Activated CD8-positive, alpha-beta memory T cell treated with anti-CD3 and anti-CD28 coated beads for 48 hours (primary cell): ENCODE measurements at regions not wholly inside any gene's neighbourhood (a gene's known extent, or its start where the extent isn't known, plus 50 kb on each side); places are given as distances from the start of the nearest gene placed in this dataset.
A peak's percentile ranks its signal among the peaks of the same experiment; 100 is the strongest.

ENCODE experiments used
- DNase-seq, 3 experiments: peaks; one replicate each; pipeline ENCODE4 v3.0.0-alpha.2; 2020; ENCODE audit warnings: low read depth in 2 of 3, low spot score in 2 of 3

DNA sequence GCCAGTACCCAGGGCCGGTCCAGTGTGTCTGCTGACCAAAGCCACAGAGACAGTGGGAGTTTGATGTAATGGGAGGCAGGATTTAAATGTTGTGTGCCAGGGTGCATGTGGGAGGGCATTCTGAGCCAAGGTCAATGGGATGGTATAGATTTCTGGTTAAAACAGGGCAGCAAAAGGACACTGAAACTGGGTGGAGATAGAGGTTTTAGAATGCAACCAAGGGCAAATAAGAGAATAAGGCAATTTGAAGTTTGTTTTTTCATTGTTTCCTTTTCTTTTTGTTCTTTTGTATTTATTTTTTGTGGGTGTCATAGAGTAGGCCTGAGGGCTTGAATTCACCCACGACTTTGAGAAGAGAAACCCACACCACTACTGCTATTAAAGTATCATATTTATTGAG lies 65.5 kb upstream of the CLINT1 start:
- no peak for DNase-seq

DNA sequence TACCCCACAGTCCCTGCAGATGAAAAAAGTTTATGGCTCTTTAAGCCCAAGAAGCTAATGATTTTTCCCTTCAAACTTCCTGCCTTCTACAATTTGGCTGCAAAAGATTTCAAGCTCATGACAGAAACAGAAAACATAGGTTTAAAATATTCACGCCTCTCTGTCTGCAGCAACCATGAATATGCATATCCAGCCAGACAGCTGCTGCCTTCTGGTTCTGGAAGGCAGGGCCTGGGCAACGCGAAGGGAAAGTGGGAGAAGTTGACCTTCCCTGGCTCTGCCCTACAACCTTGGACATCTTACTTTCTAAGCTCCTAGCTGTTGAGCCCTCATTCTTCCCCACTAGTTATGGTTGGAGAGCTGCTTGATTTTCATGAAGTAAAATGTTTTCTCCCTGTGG lies 64.8 kb upstream of the CLINT1 start:
- no peak for DNase-seq

DNA sequence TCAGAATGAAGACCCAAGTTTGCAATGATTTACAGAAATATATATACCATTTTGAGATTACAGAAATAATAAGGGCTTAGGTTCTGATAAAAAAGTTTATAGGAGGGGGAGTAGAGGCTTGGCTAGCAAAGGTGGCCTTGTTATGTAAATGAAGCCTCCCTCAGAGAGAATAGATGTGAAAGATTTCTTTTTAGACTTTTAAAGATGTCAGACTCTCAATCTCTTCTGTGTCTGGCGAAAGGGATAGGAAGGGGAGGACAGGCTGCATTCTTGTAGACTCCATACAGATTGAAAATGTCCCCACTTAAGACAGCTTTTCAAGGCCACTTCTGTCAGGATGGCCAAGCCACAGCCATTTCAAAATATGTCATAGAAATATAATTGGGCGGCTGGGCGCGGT lies 63.1 kb upstream of the CLINT1 start:
- no peak for DNase-seq

DNA sequence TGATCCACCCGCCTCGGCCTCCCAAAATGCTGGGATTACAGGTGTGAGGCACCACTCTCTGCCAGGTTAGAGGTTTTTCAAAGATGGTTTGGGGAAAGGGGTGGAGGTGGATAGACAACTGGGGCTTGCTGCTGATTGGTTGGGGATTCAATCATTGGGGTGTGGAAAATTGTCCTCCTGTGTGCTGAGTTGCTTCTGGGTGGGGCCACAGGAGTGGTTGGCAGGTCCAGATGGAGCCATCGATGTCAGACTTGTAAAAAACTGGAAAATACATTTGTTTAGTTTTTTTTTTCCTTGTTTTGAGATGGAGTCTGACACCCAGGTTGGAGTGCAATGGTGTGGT lies 61.9 kb upstream of the CLINT1 start:
- no peak for DNase-seq

DNA sequence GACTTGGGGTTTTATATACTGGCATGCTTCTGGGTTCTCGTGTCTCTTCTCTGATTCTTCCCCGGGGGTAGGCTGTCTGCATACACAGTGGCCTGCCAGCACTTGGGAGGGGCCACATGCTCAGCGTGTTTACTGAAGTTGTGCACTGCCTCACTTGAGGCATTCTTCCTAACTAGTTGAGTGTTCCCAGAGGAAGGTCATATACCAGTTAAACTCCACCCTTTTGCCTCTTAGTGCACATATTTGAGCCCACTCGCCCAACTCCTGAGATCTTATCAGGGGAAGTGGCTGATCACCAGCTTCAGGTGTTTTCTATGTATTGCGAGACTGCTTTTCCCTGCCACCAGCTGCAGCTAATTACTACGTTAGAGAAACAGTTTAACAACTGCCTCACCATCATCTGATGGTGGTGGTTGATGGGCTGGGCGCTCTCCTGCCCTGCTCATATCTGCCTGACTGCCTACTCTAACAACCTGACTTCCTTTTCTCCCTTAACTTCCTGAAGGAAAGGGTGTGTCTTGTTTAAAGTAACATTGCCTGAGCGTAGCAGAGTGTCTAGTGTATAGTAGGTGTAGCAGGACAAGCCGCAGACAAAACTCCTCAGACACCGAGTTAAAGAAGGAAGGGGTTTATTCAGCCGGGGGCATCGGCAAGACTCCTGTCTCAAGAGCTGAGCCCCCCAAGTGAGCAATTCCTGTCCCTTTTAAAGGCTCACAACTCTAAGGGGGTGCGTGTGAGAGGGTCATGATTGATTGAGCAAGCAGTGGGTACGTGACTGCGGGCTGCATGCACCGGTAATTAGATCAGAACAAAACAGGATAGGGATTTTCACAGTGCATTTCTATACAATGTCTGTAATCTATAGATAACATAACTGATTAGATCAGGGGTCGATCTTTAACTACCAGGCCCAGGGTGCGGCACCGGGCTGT lies 60.1 kb upstream of the CLINT1 start:
- DNase-seq, result peak in 1 of 3 experiments; percentile 0

DNA sequence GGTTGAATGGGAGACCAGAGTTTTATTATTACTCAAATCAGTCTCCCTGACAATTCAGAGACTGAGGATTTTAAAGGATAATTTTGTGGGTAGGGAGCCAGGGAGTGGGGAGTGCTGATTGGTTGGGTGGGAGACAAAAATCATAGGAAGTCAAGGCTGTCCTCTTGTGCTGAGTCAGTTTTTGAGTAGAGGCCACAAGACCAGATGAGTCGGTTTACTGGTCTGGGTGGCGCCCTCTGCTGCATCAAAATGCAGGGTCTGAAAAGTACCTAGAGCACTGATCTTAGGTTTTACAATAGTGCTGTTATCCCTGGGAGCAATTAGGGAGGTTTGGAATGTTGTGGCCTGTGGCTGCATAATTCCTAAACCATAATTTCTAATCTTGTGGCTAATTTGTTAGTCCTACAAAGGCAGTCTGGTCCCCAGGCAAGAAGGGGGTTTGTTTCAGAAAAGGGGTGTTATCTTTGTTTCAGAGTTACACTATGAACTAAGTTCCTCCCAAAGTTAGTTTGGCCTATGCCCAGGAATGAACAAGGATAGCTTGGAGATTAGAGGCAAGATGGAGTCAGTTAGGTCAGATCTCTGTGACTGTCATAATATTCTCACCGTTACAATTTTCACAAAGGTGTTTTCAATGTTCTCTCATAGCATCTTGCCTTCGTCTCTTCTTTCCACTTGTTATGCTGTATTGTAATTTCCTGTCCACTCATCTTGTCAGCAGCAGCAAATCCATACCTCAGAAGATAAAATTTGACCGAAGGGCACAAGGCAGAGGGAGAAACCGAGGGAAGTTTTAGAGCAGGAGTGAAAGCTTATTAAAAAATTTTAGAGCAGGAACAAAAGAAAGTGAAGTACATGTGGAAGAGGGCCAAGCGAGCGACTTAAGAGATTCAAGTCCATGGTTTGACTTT lies 59.2 kb upstream of the CLINT1 start:
- peak; percentile 8 to 36 (median 18) for DNase-seq

DNA sequence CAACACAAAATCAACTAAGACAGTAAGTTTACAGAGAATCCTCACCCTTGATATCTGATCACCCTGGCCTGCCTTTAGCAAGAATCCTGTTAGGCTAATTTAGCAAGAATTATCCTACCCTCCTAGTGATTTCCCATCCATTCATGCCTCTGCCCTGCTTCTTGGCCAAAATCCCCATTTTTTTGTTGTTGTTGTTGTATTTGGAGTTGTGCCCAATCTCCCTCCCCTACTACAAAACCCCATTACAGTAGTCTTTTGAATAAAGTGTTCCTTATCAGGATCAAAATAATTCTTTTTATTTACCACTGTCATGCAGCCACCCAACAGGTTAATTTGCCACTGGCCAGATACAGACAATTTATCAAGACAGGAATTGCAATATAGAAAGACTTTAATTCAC lies 58.5 kb upstream of the CLINT1 start:
- no peak for DNase-seq

DNA sequence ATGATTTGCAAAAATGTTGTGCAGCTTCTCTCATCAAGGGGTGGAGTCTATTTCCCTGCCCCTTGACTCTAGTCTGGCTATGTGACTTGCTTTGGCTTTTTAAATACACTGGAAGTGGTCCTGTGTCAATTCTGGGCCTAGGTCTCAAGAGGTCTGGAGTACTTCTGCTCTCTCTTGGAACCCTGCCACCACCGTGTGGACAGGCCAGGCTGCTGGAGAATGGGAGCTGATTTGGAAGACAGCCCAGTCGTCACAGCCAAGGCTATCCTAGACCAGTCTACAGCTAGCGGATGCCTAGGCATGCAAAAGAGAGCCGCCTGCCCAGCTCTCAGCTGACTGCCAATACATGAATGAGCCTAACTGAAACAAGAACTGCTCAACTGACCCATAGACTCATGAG lies 56.7 kb upstream of the CLINT1 start:
- DNase-seq, result no peak

DNA sequence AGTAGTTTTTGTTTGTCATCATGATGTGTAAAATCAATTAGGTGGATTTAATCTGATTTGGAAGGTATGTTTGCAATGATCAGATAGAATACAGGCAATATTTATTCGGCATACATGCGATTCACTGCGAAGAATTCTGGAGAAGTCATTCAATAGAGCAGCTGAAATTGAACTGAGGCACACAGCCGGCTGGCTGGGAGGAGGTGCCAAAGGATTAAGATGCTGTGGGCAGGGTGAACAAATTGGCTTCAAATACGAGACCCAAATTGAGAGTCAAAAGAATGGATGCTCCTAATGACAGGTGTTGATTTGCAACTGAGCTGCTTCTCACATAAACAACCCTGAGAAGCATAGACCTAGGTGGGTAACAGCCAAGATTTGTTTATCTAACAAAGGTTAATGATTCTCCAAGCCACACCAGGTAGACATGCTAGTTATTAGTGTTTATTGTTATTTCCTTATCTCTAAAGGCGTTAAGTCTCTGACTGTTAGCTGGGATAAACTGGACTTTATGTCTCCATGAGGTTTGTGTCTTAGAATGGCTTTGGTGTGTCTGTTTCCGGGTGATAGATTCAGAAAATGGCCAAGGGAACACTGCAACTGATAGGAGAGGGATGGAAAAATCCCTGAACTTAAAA lies 55.3 kb upstream of the CLINT1 start:
- no peak for DNase-seq

DNA sequence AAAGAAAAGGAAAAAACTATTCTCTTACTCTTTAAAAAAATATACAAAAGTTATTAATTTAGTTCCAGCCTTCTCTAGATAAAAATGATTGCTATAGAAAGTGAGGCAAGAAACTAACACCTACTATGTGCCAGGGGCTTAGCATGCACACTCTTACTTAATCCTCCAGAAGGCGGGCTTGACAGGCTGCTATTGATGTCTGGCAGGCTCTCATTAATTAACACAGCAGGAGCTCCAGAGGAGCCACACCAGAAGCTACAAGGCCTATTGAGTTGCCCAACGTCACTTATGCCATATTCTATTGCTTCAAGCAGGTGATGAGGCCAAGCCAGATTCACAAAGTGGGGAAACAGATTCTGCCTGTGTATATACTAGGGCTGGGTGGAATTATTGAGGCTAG lies 54.6 kb upstream of the CLINT1 start:
- no peak for DNase-seq

DNA sequence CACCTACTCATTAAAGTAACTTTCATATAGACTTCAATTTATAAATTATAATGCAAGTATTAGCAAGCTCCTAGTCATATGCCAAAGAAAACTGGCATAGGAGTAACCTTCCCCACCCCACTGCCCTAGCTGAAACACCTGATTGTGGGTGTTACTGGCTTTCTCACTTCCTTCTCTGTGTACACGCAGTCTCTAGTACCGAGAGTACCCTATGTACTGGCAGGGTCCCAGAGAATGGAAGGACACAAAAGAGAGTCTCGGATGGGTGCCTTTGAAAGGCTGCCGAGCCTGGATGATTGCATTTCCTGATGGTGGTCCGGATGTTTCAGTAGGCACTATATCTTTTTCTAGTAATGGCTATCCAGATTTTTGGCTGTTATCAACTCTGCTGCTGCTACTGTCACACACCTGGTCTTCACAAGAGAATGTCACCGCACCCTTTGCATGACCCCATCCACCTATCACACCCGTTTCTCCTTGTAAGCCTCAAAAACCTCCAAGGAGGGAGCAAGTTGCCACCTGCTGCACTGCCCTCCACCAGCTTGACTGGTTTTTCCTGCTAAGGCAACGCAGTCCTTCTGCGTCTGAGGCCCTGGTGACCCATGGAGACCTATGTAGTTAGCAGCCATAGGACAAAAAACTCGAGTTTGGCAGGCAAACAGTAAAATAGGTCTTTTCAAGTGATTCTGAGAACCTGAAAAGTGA lies 53.8 kb upstream of the CLINT1 start:
- DNase-seq, result no peak

DNA sequence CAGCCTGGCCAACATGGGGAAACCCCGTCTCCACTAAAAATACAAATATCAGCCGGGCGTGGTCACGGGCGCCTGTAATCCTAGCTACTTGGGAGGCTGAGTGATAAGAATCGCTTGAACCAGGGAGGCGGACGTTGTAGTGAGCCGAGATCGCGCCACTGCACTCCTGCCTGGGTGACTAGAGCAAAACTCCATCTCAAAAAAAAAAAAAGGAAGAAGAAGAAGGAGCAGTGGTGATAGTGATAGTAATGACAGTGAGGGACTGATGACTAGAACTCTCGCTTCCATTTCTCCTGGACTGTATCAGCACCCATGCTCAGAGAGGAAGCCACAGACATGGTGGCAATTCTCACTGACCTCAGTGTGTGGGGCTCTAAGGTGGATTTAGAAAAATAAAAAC lies 52.6 kb upstream of the CLINT1 start:
- no peak for DNase-seq
